ENCODE measurements at regions not wholly inside any gene's neighbourhood (a gene's known extent, or its start where the extent isn't known, plus 50 kb on each side); places are given as distances from the start of the nearest gene placed in this dataset.

GRCh38 chr1:232114985-232115384 is 488.4 kb downstream of the DISC1 start:
- DNase-seq, result no peak

GRCh38 chr1:232112076-232112475 is 485.5 kb downstream of the DISC1 start:
- no peak for DNase-seq

GRCh38 chr1:232111611-232112010 is 485.0 kb downstream of the DISC1 start:
- no peak for DNase-seq

GRCh38 chr1:232110281-232111090 is 483.9 kb downstream of the DISC1 start:
- peak; percentile 23 for DNase-seq

DNA sequence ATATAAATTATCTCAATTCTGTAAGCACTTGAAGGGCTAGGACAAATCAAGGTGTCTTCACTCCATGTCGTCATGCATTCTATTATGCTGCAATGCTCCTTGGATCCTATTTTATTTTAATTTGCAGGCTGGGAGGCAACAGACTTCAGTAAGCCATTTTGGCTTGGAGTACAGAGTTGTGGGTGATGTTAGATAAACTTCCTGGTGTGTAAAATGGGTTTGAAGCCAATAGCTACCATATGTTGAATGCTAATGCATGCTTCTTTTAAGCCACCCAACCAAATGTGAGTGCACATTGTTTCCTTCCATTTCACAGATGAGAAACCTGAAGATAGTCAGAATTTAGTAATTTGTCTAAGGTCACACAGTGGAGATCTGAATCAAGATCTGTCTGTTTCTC is 482.8 kb downstream of the DISC1 start:
- no peak for DNase-seq

DNA sequence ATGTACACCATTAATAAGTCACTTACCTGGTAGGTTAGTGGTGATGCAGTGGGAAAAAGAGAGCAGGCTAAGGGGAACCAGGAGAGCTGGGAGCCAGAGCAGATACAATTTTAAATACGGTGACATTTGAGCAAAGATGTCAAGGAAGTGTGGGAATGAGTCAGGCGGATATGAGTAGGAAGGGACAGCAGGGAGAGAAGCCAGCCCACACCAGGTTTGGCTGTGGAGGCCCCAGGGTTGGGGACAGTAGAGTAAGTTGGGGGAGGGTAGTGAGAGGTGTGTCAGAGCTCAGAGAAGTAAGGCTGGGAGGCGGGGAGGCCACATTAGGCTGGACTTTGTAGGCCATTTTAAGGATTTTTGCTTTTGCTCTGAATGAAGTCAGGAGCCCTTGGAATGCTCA is 482.0 kb downstream of the DISC1 start:
- no peak for DNase-seq

DNA sequence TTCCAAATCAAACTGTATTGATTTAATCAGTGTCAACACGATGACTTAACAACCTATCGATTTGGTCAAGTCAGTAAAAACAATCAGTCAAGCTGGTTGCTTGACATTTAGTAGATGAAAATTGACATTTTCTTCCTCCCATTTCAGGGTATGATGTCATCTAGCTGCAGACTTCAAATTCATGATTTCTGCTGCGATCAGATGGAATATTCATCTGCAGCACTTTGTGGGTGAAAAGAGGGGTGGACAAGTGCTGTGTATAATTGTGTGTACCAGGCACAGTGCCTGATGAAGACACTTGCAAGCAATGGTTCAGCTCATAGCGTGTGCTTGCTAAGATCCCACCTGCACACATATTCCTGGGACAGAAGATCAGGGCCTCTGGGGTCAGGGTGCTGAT is 479.8 kb downstream of the DISC1 start:
- DNase-seq, result no peak

- DNase-seq, result no peak
These were observed 479.0 kb downstream of the DISC1 start for GRCh38 chr1:232105561-232105960.

DNA sequence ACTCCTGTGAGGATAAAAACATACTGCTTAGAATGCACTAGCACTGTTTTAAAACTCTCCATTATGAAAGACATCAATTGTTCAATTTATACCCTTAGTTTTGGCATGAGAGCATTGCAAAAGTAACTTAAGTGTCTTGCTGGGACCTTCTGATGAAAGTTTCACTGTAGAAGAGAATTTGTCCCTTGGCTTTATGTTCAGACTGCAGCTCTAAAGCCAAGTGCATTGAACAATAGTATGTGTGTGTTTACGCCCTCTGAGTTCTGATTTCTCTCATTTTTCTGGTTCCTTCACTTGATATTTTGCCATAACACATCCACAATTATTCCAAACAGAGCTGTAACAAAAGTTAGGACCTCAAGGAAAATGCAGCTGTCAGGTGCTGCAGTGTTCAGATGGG is 474.6 kb downstream of the DISC1 start:
- no peak for DNase-seq

GRCh38 chr1:232096751-232097150 is 470.2 kb downstream of the DISC1 start:
- no peak for DNase-seq
